Endothelial cell (in vitro differentiated cells): ENCODE measurements at regions not wholly inside any gene's neighbourhood (a gene's known extent, or its start where the extent isn't known, plus 50 kb on each side); places are given as distances from the start of the nearest gene placed in this dataset.

Experiments
- DNase-seq: peaks from one replicate; pipeline ENCODE4 v3.0.0; 2021; ENCODE audit warnings: low spot score
- H3K27ac Mint-ChIP-seq: one replicate; pipeline ENCODE4 v1.8.0; 2021; ENCODE audit warnings: mixed read lengths, inconsistent platforms; ENCODE audit not compliant: unreplicated experiment
- H3K27me3 Mint-ChIP-seq: one replicate; pipeline ENCODE4 v1.8.0; 2021; ENCODE audit warnings: mild to moderate bottlenecking, moderate library complexity, mixed read lengths, inconsistent platforms; ENCODE audit not compliant: unreplicated experiment
- H3K36me3 Mint-ChIP-seq: one replicate; pipeline ENCODE4 v1.8.0; 2021; ENCODE audit warnings: mild to moderate bottlenecking, low read depth, mixed read lengths, inconsistent platforms; ENCODE audit not compliant: unreplicated experiment
- H3K4me1 Mint-ChIP-seq: one replicate; pipeline ENCODE4 v1.8.0; 2021; ENCODE audit warnings: mild to moderate bottlenecking, mixed read lengths, inconsistent platforms; ENCODE audit not compliant: unreplicated experiment
- H3K4me3 Mint-ChIP-seq: one replicate; pipeline ENCODE4 v1.8.0; 2021; ENCODE audit warnings: mild to moderate bottlenecking, mixed read lengths, inconsistent platforms; ENCODE audit not compliant: unreplicated experiment
- H3K9me3 Mint-ChIP-seq: one replicate; pipeline ENCODE4 v1.8.0; 2021; ENCODE audit warnings: mixed read lengths, inconsistent platforms; ENCODE audit not compliant: unreplicated experiment
- TF ChIP-seq, protein P1 (sequence below): fragments of 200-600 bp; sonication (generic); IDR thresholded peaks from one replicate; pipeline ENCODE4 v1.5.0; 2021; ENCODE audit warnings: antibody characterized with exemption; ENCODE audit not compliant: unreplicated experiment

GRCh38 chr5:167158588-167158987, 1132.9 kb upstream of the WWC1 start:
- H3K4me3 Mint-ChIP-seq, result no peak overlapping the region
- H3K36me3 Mint-ChIP-seq, result no peaks in the 10 kb centered on the region
- DNase-seq, result no peak
- H3K4me1 Mint-ChIP-seq, result peaks cover 6% of the 10 kb centered on the region
- no peaks in the 10 kb centered on the region for H3K27me3 Mint-ChIP-seq
- H3K9me3 Mint-ChIP-seq, result no peaks in the 10 kb centered on the region
- TF ChIP-seq, protein P1, sequence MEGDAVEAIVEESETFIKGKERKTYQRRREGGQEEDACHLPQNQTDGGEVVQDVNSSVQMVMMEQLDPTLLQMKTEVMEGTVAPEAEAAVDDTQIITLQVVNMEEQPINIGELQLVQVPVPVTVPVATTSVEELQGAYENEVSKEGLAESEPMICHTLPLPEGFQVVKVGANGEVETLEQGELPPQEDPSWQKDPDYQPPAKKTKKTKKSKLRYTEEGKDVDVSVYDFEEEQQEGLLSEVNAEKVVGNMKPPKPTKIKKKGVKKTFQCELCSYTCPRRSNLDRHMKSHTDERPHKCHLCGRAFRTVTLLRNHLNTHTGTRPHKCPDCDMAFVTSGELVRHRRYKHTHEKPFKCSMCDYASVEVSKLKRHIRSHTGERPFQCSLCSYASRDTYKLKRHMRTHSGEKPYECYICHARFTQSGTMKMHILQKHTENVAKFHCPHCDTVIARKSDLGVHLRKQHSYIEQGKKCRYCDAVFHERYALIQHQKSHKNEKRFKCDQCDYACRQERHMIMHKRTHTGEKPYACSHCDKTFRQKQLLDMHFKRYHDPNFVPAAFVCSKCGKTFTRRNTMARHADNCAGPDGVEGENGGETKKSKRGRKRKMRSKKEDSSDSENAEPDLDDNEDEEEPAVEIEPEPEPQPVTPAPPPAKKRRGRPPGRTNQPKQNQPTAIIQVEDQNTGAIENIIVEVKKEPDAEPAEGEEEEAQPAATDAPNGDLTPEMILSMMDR, result no peak
- H3K27ac Mint-ChIP-seq, result no peak overlapping the region

- Mint-ChIP-seq H3K4me1 (peaks cover 6% of the 10 kb centered on the region), H3K9me3 (no peaks in the 10 kb centered on the region), H3K27me3 (peaks cover 2% of the 10 kb centered on the region), H3K27ac (no peak overlapping the region), H3K4me3 (no peak overlapping the region), H3K36me3 (no peaks in the 10 kb centered on the region)
- DNase-seq, result no peak
- TF ChIP-seq, protein P1, result no peak
Measured at GRCh38 chr5:167160388-167160787, 1131.1 kb upstream of the WWC1 start.

- no peak for DNase-seq
- no peak overlapping the region for H3K4me3 Mint-ChIP-seq
- H3K27ac Mint-ChIP-seq, result no peak overlapping the region
- H3K4me1 Mint-ChIP-seq, result no peaks in the 10 kb centered on the region
- H3K9me3 Mint-ChIP-seq, result no peaks in the 10 kb centered on the region
- TF ChIP-seq, protein P1, result no peak
- H3K27me3 Mint-ChIP-seq, result peaks cover 2% of the 10 kb centered on the region
- H3K36me3 Mint-ChIP-seq, result no peaks in the 10 kb centered on the region
Measured at GRCh38 chr5:167166696-167167095, 1124.7 kb upstream of the WWC1 start.

DNA sequence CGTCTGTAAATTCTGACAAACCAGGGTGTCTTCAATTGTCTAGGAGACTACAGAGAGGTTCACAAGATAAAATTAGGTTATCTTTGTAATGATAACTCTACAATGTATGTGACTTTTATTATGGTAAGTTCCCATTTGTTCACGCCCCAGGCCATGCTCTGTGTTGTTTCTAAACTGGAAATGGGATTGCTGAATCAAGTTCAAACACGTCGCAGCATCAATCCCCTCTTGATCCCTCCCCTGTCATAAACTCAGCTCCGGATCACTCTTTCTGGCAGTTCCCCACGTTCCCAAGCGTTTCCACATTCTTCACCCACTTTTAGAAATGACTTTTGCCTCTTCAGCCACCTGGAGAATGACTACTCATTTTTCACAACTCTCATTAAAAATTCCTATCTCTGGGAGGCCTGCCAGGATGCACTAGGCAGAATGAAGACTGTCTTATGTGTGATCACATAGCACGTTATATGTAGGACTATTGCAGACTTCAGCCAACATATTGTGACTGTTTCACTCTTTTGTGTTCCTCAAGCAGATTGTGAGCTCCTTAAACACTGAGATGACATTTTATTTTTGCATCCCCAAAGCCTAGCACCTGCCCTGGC, 1124.2 kb upstream of the WWC1 start:
- Mint-ChIP-seq H3K9me3 (no peaks in the 10 kb centered on the region), H3K27me3 (peaks cover 2% of the 10 kb centered on the region), H3K4me1 (no peaks in the 10 kb centered on the region), H3K36me3 (no peaks in the 10 kb centered on the region), H3K27ac (no peak overlapping the region), H3K4me3 (no peak overlapping the region)
- TF ChIP-seq, protein P1, result no peak
- DNase-seq, result no peak

- no peak for DNase-seq
- Mint-ChIP-seq H3K9me3 (no peaks in the 10 kb centered on the region), H3K27ac (no peak overlapping the region), H3K27me3 (peaks cover 2% of the 10 kb centered on the region), H3K4me3 (no peak overlapping the region), H3K4me1 (peaks cover 8% of the 10 kb centered on the region), H3K36me3 (no peaks in the 10 kb centered on the region)
- TF ChIP-seq, protein P1, result no peak
Measured at GRCh38 chr5:167168971-167169370, 1122.5 kb upstream of the WWC1 start.
